B cell (primary cell): ENCODE measurements at regions not wholly inside any gene's neighbourhood (a gene's known extent, or its start where the extent isn't known, plus 50 kb on each side); places are given as distances from the start of the nearest gene placed in this dataset.

Source experiments
- ATAC-seq: fragments of 200-7000 bp; cut with Tn5 transposase; one replicate; pipeline ENCODE4 v1.10.0; 2021; ENCODE audit warnings: low read depth, mild to moderate bottlenecking, moderate number of reproducible peaks, moderate library complexity
- CTCF ChIA-PET: fragments of 350-600 bp; sonication (Branson Sonifier 250); formaldehyde crosslinking; loops from one replicate; lab custom pipeline; 2021; ENCODE audit warnings: antibody characterized with exemption, inconsistent platforms; lab: Charles Lee
- POLR2A ChIA-PET: fragments of 350-600 bp; sonication (Branson Sonifier 250); formaldehyde crosslinking; loops from one replicate; lab custom pipeline; 2021; ENCODE audit warnings: antibody characterized with exemption; lab: Charles Lee
- DNase-seq: peaks from one replicate; pipeline ENCODE4 v3.0.0; 2013
- H2AFZ ChIP-seq: 2 replicates; pipeline ENCODE4 v1.6.1; 2012; ENCODE audit warnings: mild to moderate bottlenecking, low read depth, low read length; ENCODE audit not compliant: insufficient read depth, poor library complexity, severe bottlenecking
- H3K27ac ChIP-seq, 2 donors: 1 replicate in 1 of 2; 2 replicates in 1 of 2; pipeline ENCODE4 v1.5.1; 2012 to 2013; ENCODE audit warnings: low read length in 2 of 2, mild to moderate bottlenecking in 2 of 2, moderate library complexity in 1 of 2
- H3K27me3 ChIP-seq, 4 experiments: fragments of 200-600 bp in 1 of 4; sonication (generic) in 1 of 4; replicated peaks in 1 of 4; 1 replicate in 2 of 4; 2 replicates in 2 of 4; pipeline versions ENCODE4 v1.6.1 to v1.7.0; 2013 to 2016; ENCODE audit warnings: low read length in 3 of 4, mild to moderate bottlenecking in 2 of 4, mixed read lengths in 1 of 4, moderate library complexity in 1 of 4; ENCODE audit not compliant: insufficient read depth in 4 of 4, control insufficient read depth in 3 of 4; ENCODE audit errors: control extremely low read depth in 1 of 4
- H3K36me3 ChIP-seq, 2 experiments: replicated peaks in 1 of 2; 1 replicate in 1 of 2; 2 replicates in 1 of 2; pipeline versions ENCODE4 v1.6.1 to v1.7.1; 2013; ENCODE audit warnings: low read length in 1 of 2; ENCODE audit not compliant: insufficient read depth in 2 of 2, control insufficient read depth in 1 of 2; ENCODE audit errors: control extremely low read depth in 1 of 2, extremely low read depth in 1 of 2
- H3K4me1 ChIP-seq, 2 donors: fragments of 200-600 bp in 1 of 2; sonication (generic) in 1 of 2; 1 replicate in 1 of 2; 2 replicates in 1 of 2; pipeline versions ENCODE4 v1.5.1 to v1.6.1; 2013 to 2017; ENCODE audit warnings: low read length in 2 of 2; ENCODE audit not compliant: control insufficient read depth in 2 of 2, insufficient read depth in 2 of 2
- H3K4me2 ChIP-seq: replicated peaks from 2 replicates; pipeline ENCODE3; 2012; ENCODE audit warnings: mild to moderate bottlenecking, low read depth, low read length; ENCODE audit not compliant: poor library complexity, severe bottlenecking
- H3K4me3 ChIP-seq, 5 experiments: fragments of 200-600 bp in 1 of 5; sonication (generic) in 1 of 5; 1 replicate in 3 of 5; 2 replicates in 2 of 5; pipeline versions ENCODE4 v1.5.1 to v1.7.0; 2011 to 2016; ENCODE audit warnings: low read length in 4 of 5, mild to moderate bottlenecking in 4 of 5, low read depth in 2 of 5, control low read depth in 1 of 5, moderate library complexity in 1 of 5; ENCODE audit not compliant: insufficient read depth in 1 of 5; ENCODE audit errors: control extremely low read depth in 1 of 5, extremely low read depth in 1 of 5
- H3K79me2 ChIP-seq: fragments of 200-600 bp; sonication (generic); one replicate; pipeline ENCODE4 v1.6.0; 2016; ENCODE audit warnings: low read length; ENCODE audit not compliant: control insufficient read depth, insufficient read depth
- H3K9ac ChIP-seq: fragments of 200-600 bp; sonication (generic); 2 replicates; pipeline ENCODE4 v1.6.1; 2017; ENCODE audit warnings: mild to moderate bottlenecking, low read length, moderate library complexity
- H3K9me3 ChIP-seq, 3 donors: one replicate each; pipeline versions ENCODE4 v1.6.1 to v1.7.1; 2013; ENCODE audit warnings: low read length in 2 of 3; ENCODE audit not compliant: control insufficient read depth in 2 of 3, insufficient read depth in 1 of 3; ENCODE audit errors: control extremely low read depth in 1 of 3
- H4K20me1 ChIP-seq: 2 replicates; pipeline ENCODE4 v1.6.0; 2012; ENCODE audit warnings: mild to moderate bottlenecking, low read length; ENCODE audit not compliant: insufficient read depth, control insufficient read depth, poor library complexity, severe bottlenecking
- H3K27ac Mint-ChIP-seq: one replicate; pipeline ENCODE4 v1.8.0; 2021; ENCODE audit warnings: mixed read lengths
- H3K27me3 Mint-ChIP-seq: one replicate; pipeline ENCODE4 v1.8.0; 2021; ENCODE audit warnings: mixed read lengths
- H3K4me1 Mint-ChIP-seq: one replicate; pipeline ENCODE4 v1.8.0; 2021; ENCODE audit warnings: mixed read lengths
- H3K4me3 Mint-ChIP-seq: one replicate; pipeline ENCODE4 v1.8.0; 2021; ENCODE audit warnings: mixed read lengths
- H3K9me3 Mint-ChIP-seq: one replicate; pipeline ENCODE4 v1.8.0; 2022; ENCODE audit warnings: mixed read lengths; ENCODE audit not compliant: insufficient read depth
- CTCF ChIP-seq: fragments of 200-600 bp; IDR thresholded peaks from one replicate; pipeline ENCODE4 v1.8.0; 2022; ENCODE audit warnings: antibody characterized with exemption, mild to moderate bottlenecking
- EZH2 ChIP-seq: IDR thresholded peaks from 2 replicates; pipeline ENCODE4 v1.6.1; 2012; ENCODE audit warnings: borderline replicate concordance, low read depth, mild to moderate bottlenecking, moderate library complexity, low read length; ENCODE audit not compliant: insufficient read depth, poor library complexity, severe bottlenecking
- WGBS: methylation state at CpG from one replicate; pipeline ENCODE4 v1.1.5; 2013; ENCODE audit warnings: missing lambda C conversion rate; ENCODE audit not compliant: insufficient coverage; 5-methylcytosine and 5-hydroxymethylcytosine counted together
- intact Hi-C: fragments of 100-400 bp; cut with micrococcal nuclease; formaldehyde crosslinking; loops from one replicate; pipeline ENCODE4 v1.10.0; 2022

GRCh38 chr4:11232015-11232414 lies 196.7 kb downstream of the HS3ST1 start:
- peak overlapping the region; percentile 24 for H3K4me2 ChIP-seq
- H3K4me3 ChIP-seq = no peak overlapping the region
- peak overlapping the region; percentile 2 for H2AFZ ChIP-seq
- no peak overlapping the region for H3K27ac ChIP-seq
- H3K9me3 ChIP-seq = peaks cover 2 to 4% (median 3%) of the 10 kb centered on the region in 3 donors
- WGBS = 17% methylated on average over 1 of the region's 4 CpGs
- Mint-ChIP-seq H3K27me3 (no peaks in the 10 kb centered on the region), H3K4me3 (no peak overlapping the region), H3K4me1 (peaks cover 16% of the 10 kb centered on the region), H3K9me3 (peaks cover 4% of the 10 kb centered on the region), H3K27ac (no peak overlapping the region)
- H3K79me2 ChIP-seq = no peaks in the 10 kb centered on the region
- H4K20me1 ChIP-seq = no peaks in the 10 kb centered on the region
- no peaks in the 10 kb centered on the region for H3K27me3 ChIP-seq
- intact Hi-C loops = no loop called here
- TF ChIP-seq CTCF (no peak), EZH2 (no peak)
- POLR2A ChIA-PET = no interaction called here
- CTCF ChIA-PET = interaction anchor here (1.1 kb wide), 1 partner anchor 227 kb away, joined by 3 read pairs; no protein-coding TSS in a partner anchor
- DNase-seq = no peak
- H3K36me3 ChIP-seq = no peaks in the 10 kb centered on the region
- ATAC-seq = no peak
- no peak overlapping the region for H3K9ac ChIP-seq
- peaks cover 5 to 14% of the 10 kb centered on the region in 2 donors for H3K4me1 ChIP-seq

GRCh38 chr4:11230866-11231265 lies 197.8 kb downstream of the HS3ST1 start:
- H2AFZ ChIP-seq = no peak overlapping the region
- POLR2A ChIA-PET = interaction anchor here (0.7 kb wide), 1 partner anchor 15 kb away, joined by 6 read pairs; no protein-coding TSS in a partner anchor
- CTCF ChIA-PET = no interaction called here

More at GRCh38 chr4:11230866-11231265, 197.8 kb downstream of the HS3ST1 start:
- Histone ChIP-seq H3K4me3 (no peak overlapping the region), H3K4me1 (peaks cover 5 to 14% of the 10 kb centered on the region in 2 donors), H3K27me3 (no peaks in the 10 kb centered on the region), H3K4me2 (no peak overlapping the region), H3K9ac (no peak overlapping the region), H3K79me2 (no peaks in the 10 kb centered on the region), H3K36me3 (no peaks in the 10 kb centered on the region), H4K20me1 (no peaks in the 10 kb centered on the region), H3K27ac (no peak overlapping the region), H3K9me3 (peaks cover 2 to 4% (median 3%) of the 10 kb centered on the region in 3 donors)
- 92% methylated on average over 2 of the region's 2 CpGs for WGBS
- ATAC-seq (no peak), DNase-seq (no peak)
- no peak overlapping the region for H3K4me3 Mint-ChIP-seq
- H3K27me3 Mint-ChIP-seq = no peaks in the 10 kb centered on the region
- H3K27ac Mint-ChIP-seq = no peak overlapping the region
- peaks cover 16% of the 10 kb centered on the region for H3K4me1 Mint-ChIP-seq
- intact Hi-C loops = no loop called here
- TF ChIP-seq CTCF (no peak), EZH2 (no peak)
- H3K9me3 Mint-ChIP-seq = peaks cover 4% of the 10 kb centered on the region
